Thyroid gland (tissue), 4 donors: ENCODE measurements at regions not wholly inside any gene's neighbourhood (a gene's known extent, or its start where the extent isn't known, plus 50 kb on each side); places are given as distances from the start of the nearest gene placed in this dataset.

Experiments used
- CTCF ChIP-seq, 6 experiments: fragments of 200-600 bp in 3 of 6; fragments of 450-650 bp in 3 of 6; sonication (generic) in 3 of 6; IDR thresholded peaks; one replicate each; pipeline ENCODE4 v1.5.1; 2016 to 2019; ENCODE audit warnings: antibody characterized with exemption in 6 of 6, mild to moderate bottlenecking in 2 of 6, inconsistent platforms in 1 of 6, moderate library complexity in 1 of 6
- POLR2A ChIP-seq, 2 donors: fragments of 450-650 bp; IDR thresholded peaks; one replicate each; pipeline ENCODE4 v1.6.1; 2017; ENCODE audit warnings: antibody characterized with exemption in 2 of 2, mild to moderate bottlenecking in 2 of 2, moderate library complexity in 1 of 2

- TF ChIP-seq CTCF (IDR thresholded peaks at IDR 0.05) (no peak), POLR2A (IDR thresholded peaks at IDR 0.05) (no peak)
These were observed 64.8 kb upstream of the RND3 start for GRCh38 chr2:150552041-150552820.
